DMS79 treated with DMSO at 0.1 percent for 48 hours (cell line): ENCODE measurements at regions not wholly inside any gene's neighbourhood (a gene's known extent, or its start where the extent isn't known, plus 50 kb on each side); places are given as distances from the start of the nearest gene placed in this dataset.

Source experiments
- DNase-seq: peaks from one replicate; lab custom pipeline; 2025; lab: John Stamatoyannopoulos, UW

GRCh38 chr10:3016016-3016415, 51.3 kb upstream of the PFKP start:
- DNase-seq: no peak

DNA sequence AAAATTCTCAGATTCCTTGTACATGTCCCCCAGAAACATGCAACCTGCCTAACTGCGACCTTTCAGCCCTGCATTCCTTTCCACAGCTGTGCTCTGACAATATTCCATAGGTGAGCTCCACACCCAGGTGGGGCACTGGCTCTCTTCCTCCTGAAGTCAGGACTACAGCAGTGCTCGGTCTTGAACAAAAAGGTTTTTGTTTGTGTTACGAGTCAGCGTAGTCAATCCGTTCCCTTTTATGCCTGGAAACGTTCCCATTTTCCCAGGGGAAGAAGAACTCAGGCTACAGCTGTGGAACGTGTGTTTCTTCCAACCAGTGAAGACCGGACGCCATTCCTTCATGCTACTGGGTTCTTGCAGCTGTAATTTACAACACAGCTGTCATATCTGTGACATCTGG, 52.4 kb upstream of the PFKP start:
- no peak for DNase-seq

DNA sequence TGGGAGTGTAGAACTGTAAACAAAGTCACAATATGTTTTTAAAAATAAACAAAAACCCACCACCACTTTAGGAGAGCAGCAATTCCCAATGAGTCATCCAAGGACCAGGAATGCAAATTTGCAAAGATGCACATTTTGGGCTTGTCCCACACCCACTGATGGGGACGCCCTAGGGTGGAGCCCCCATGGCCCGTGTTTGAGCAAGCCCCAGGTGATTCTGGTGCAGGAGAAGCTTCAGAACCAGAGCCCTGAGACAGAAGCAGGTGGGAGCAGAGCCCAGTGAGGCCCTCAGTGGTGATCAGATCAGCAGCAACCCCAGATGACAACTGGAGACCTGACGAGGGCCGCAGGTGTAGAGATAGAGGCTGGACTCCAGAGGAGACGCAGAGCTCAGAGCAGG, 55.1 kb upstream of the PFKP start:
- DNase-seq: no peak

- no peak for DNase-seq
Observed at GRCh38 chr10:3010816-3011460, 56.4 kb upstream of the PFKP start.

DNA sequence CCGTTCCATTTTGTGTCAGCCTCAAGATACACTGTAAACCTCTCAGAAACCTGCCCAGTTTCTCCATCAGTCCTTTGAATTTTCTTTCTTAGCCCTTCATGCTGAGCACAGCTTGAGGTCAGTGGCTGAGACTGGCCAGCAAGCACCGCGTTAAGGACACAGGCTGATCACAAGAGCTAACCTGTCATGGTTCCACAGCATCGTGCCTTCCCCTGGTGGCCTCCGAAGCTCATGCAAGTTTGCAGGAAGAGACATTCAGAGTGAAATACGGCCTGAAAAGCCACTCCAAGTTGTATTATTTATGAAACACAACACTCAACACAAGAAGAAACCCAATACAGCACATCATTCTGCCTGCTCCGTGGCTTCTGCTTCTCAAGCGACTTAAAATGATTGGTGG, 57.0 kb upstream of the PFKP start:
- DNase-seq: no peak

GRCh38 chr10:3009341-3009740, 58.0 kb upstream of the PFKP start:
- DNase-seq: no peak

DNA sequence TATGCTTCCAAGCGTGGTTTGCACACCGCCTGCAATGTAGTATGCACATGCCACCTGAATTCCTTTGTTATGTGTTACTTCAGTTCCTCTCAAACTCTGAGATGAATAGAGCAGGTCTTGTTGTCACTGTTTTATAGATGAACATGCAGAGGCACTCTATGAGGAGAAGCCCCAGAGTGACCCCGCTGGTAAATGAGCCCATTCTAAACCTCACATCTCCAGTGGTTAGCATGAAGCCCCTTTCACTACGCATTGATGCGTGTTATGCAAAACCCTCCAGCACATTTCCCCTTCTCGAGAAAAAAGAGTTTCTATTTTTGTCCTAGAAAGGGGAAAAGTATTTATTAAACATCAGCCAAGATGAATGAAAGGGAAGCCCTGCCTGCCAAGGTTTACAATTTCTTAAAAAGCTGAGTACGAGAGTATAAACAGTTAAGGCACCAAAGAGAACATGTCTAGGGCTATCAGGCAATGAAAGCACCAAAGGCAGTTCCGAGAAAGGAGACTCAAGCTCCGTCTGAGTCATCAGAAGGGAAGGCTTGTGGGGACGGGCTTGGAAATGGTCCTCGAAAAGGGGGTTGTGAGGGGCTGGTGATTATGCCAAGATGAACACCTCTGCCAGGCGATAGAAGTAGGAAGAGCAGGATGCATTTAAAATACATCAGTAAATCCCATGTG, 58.7 kb upstream of the PFKP start:
- DNase-seq: no peak

DNA sequence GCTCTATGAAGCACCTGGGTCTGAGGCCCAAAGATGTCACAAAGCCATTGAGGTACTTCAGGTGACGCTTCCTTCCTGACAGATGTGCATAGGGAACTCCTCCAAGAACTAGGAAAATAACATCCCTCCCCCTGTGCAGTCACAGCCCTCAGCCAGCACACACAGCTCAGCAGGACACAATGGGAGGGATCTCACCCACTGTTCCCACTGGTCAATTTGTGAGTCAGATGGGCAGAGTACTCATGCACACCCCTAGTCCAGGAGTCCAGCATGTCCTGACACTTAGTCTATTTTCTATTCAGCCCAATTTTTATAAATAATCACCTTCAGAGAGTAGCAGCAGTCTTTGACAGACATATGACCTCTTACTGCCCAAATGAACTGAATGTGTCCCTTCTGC, 60.7 kb upstream of the PFKP start:
- DNase-seq: no peak

DNA sequence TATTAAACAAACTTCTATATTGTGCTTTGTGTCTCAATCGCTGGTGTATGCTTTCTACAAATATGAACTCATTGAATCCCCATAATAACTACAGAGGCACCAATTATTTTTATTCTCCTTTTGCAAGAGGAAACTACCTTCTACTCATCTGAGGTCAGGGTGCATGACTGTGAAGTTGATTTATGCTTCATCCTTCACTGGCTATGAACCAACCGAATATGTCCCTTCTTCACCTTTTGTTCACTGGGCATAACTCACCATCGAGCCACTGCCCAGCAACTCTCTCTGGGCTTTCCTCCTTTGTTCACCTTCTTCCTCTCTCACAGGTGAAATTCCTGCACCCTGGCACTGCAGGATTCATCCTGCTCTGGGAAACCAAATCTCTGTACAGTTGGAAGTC, 61.3 kb upstream of the PFKP start:
- no peak for DNase-seq

DNA sequence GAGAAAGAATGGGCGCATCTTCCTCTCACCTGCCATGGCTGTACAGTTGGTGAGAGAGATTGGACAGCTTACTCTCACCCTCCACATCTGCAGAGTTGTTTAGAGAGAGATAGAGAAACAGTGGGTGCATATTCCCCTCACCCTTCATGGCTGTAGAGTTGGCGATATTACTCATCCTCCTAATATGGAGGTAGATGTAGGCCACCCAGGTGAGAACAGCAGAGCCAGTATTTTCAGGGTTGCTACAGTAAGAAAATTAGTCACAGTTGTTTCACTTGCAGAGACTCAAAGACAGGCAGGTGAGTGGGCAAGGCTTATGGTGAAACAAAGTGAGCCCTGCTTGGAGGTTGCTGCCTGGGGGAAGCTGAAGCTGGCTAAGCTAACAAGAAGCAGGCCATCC, 65.0 kb upstream of the PFKP start:
- DNase-seq: no peak

DNA sequence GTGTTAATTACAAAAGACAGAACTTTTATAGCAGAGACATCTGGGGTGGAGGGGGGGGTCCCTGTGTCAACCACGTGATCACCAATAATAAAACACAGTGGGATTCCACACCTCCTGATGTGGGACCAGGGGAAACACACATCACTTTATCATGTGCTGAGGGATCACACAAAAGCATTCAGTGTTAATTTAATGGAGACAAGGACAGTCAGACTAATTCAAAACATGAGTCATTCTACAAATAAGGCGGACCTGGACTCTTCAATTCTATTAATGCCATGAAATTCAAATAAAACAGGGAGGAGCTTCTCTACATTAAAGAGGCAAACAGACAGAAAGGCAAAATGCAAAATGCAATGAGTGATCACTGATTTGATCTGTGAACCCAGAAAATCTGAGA, 67.3 kb upstream of the PFKP start:
- DNase-seq: no peak

DNA sequence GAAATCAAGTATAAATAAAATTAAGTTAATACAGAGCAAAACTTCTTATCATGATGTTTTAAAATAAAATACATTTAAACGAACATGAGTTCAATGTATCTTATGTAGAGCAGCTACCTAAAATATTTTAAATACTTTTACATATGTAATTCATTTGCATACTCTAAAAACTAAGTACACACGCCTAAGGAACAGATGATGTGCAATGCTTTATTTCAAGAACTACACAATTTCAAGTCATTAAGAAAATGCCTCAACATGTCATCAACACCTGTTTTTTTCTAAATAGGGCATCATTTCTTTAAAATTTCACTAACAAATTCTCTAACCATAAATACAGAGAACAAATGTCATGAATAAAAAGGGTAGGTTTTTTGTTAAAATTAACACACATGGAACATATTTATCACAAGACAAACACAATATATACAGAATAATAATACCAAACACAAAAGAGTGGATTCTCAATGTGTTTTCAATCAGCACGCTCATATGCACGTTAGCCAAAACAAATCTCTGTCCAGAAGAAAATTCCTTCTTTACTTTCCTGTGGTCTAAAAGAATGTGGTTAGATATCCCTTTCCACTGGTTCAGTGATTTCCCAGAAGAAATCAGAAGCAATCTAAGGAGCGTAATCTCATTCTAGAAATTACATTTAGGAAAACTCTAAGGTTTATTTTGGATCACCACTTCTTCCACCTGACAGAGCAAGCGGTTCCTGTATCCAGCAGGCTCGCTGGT, 73.0 kb upstream of the PFKP start:
- DNase-seq: no peak

- DNase-seq: no peak
Observed at GRCh38 chr10:2993636-2994035, 73.7 kb upstream of the PFKP start.

GRCh38 chr10:2992401-2993198, 74.7 kb upstream of the PFKP start:
- DNase-seq: no peak

- no peak for DNase-seq
Observed at GRCh38 chr10:2990764-2991163, 76.6 kb upstream of the PFKP start.

GRCh38 chr10:2989292-2989947, 77.9 kb upstream of the PFKP start:
- no peak for DNase-seq

DNA sequence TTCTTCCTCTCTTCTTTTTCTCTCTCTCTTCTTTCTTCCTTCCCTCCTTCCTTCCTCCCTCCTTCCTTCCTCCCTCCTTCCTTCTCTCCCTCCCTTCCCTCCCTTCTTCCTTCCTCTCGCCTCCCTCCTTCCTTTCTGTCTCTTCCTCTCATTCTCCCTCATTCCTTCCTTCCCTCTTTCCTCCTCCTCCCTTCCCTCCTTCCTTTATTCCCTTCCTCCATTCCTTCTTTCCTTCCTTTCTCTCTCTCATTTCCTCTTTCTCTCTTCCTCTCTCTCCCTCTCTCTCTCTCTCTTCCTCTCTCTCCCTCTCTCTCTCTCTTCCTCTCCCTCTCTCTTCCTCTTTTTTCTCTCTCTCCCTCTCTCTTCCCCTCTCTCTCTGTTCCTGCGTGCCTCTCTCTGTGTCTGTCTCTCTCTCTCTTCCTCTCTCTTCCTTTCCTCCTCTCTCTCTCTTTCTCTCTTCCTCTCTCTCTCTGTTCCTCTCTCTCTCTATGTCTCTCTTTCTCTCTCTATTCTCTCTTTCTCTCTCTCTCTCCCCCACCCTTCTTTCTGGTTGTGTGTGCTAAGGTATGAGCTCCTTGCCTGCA, 80.1 kb upstream of the PFKP start:
- no peak for DNase-seq

DNA sequence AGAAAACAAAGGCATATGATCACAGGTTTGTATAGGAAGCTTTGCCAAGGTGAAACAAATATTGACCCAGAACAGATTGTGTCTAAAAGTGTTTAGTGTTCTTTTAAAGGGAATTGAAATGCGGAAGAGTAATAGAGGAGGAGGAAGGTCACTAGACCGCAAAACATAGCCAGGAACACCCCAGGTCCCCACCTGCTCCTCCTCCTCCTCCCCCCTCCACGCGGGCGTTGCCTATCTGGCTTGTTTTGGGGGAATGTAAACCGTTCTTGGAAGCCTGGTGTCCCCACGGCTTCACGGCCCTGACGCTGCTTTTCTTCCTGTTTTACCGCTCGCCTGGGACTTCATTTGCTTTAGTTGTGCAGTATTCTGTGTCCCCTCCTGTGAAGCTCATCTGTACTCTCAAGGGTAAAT, 81.0 kb upstream of the PFKP start:
- no peak for DNase-seq

GRCh38 chr10:2985729-2986232, 81.6 kb upstream of the PFKP start:
- DNase-seq: peak; percentile 17

- no peak for DNase-seq
Observed at GRCh38 chr10:2984682-2985081, 82.7 kb upstream of the PFKP start.

- no peak for DNase-seq
Observed at GRCh38 chr10:2982146-2982545, 85.2 kb upstream of the PFKP start.
